ENCODE measurements at regions not wholly inside any gene's neighbourhood (a gene's known extent, or its start where the extent isn't known, plus 50 kb on each side); places are given as distances from the start of the nearest gene placed in this dataset.
A peak's percentile ranks its signal among the peaks of the same experiment; 100 is the strongest.
"Not testable (repeated sequence)": the region's sequence is repeated elsewhere in the genome, so short reads cannot be mapped to it uniquely, and the experiment has no call there.

- not testable (repeated sequence) for H3K27ac Mint-ChIP-seq (ENCODE audit: low read depth)
These were observed 115.6 kb upstream of the FABP2 start for GRCh38 chr4:119437515-119437914.

GRCh38 chr4:119408561-119409224 is 86.8 kb upstream of the FABP2 start:
- not testable (repeated sequence) for H3K36me3 Mint-ChIP-seq (ENCODE audit: insufficient read depth); H3K9me3 Mint-ChIP-seq; DNase-seq (ENCODE audit: low spot score in 2 of 2); H3K27me3 Mint-ChIP-seq; H3K4me3 Mint-ChIP-seq; H3K4me1 Mint-ChIP-seq; ATAC-seq (replicated peaks; ENCODE audit: extremely low read depth, poor library complexity, severe bottlenecking)
- H3K27ac Mint-ChIP-seq (ENCODE audit: low read depth): peak overlapping the region; percentile 76

More at GRCh38 chr4:119437515-119437914, 115.6 kb upstream of the FABP2 start:
- ATAC-seq (replicated peaks; ENCODE audit: extremely low read depth, poor library complexity, severe bottlenecking); H3K4me1 Mint-ChIP-seq; H3K9me3 Mint-ChIP-seq; H3K36me3 Mint-ChIP-seq (ENCODE audit: insufficient read depth); DNase-seq (ENCODE audit: low spot score in 2 of 2); H3K27me3 Mint-ChIP-seq; H3K4me3 Mint-ChIP-seq: not testable (repeated sequence)

GRCh38 chr4:119406721-119407460 is 85.0 kb upstream of the FABP2 start:
- not testable (repeated sequence) for H3K4me1 Mint-ChIP-seq

GRCh38 chr4:119406041-119406440 is 84.1 kb upstream of the FABP2 start:
- ATAC-seq (replicated peaks; ENCODE audit: extremely low read depth, poor library complexity, severe bottlenecking): not testable (repeated sequence)

More at GRCh38 chr4:119406721-119407460, 85.0 kb upstream of the FABP2 start:
- not testable (repeated sequence) for DNase-seq (ENCODE audit: low spot score in 2 of 2); H3K9me3 Mint-ChIP-seq; H3K27ac Mint-ChIP-seq (ENCODE audit: low read depth); H3K27me3 Mint-ChIP-seq; H3K4me3 Mint-ChIP-seq; H3K36me3 Mint-ChIP-seq (ENCODE audit: insufficient read depth); ATAC-seq (replicated peaks; ENCODE audit: extremely low read depth, poor library complexity, severe bottlenecking)

GRCh38 chr4:119402322-119403308 is 80.7 kb upstream of the FABP2 start:
- H3K4me3 Mint-ChIP-seq; H3K27ac Mint-ChIP-seq (ENCODE audit: low read depth); H3K27me3 Mint-ChIP-seq; DNase-seq (ENCODE audit: low spot score in 2 of 2); ATAC-seq (replicated peaks; ENCODE audit: extremely low read depth, poor library complexity, severe bottlenecking); H3K36me3 Mint-ChIP-seq (ENCODE audit: insufficient read depth); H3K4me1 Mint-ChIP-seq; H3K9me3 Mint-ChIP-seq: not testable (repeated sequence)

More at GRCh38 chr4:119406041-119406440, 84.1 kb upstream of the FABP2 start:
- not testable (repeated sequence) for H3K27me3 Mint-ChIP-seq; H3K4me1 Mint-ChIP-seq; H3K9me3 Mint-ChIP-seq; DNase-seq (ENCODE audit: low spot score in 2 of 2); H3K4me3 Mint-ChIP-seq; H3K36me3 Mint-ChIP-seq (ENCODE audit: insufficient read depth); H3K27ac Mint-ChIP-seq (ENCODE audit: low read depth)

GRCh38 chr4:119395701-119396100 is 73.8 kb upstream of the FABP2 start:
- not testable (repeated sequence) for ATAC-seq (replicated peaks; ENCODE audit: extremely low read depth, poor library complexity, severe bottlenecking); H3K4me3 Mint-ChIP-seq; H3K27ac Mint-ChIP-seq (ENCODE audit: low read depth); H3K27me3 Mint-ChIP-seq; H3K4me1 Mint-ChIP-seq; DNase-seq (ENCODE audit: low spot score in 2 of 2); H3K9me3 Mint-ChIP-seq; H3K36me3 Mint-ChIP-seq (ENCODE audit: insufficient read depth)

- ATAC-seq (replicated peaks; ENCODE audit: extremely low read depth, poor library complexity, severe bottlenecking) (no peak), DNase-seq (ENCODE audit: low spot score in 2 of 2) (no peak)
- no peaks in the 10 kb centered on the region for H3K9me3 Mint-ChIP-seq
- H3K27ac Mint-ChIP-seq (ENCODE audit: low read depth): no peak overlapping the region
- H3K4me3 Mint-ChIP-seq: no peak overlapping the region
- H3K27me3 Mint-ChIP-seq: no peaks in the 10 kb centered on the region
- H3K4me1 Mint-ChIP-seq: no peaks in the 10 kb centered on the region
- H3K36me3 Mint-ChIP-seq (ENCODE audit: insufficient read depth): no peaks in the 10 kb centered on the region
These were observed 72.9 kb upstream of the FABP2 start for GRCh38 chr4:119394826-119395225.

- not testable (repeated sequence) for H3K4me1 Mint-ChIP-seq; DNase-seq (ENCODE audit: low spot score in 2 of 2); H3K36me3 Mint-ChIP-seq (ENCODE audit: insufficient read depth); ATAC-seq (replicated peaks; ENCODE audit: extremely low read depth, poor library complexity, severe bottlenecking); H3K4me3 Mint-ChIP-seq; H3K27ac Mint-ChIP-seq (ENCODE audit: low read depth); H3K9me3 Mint-ChIP-seq
- peaks cover 42% of the 10 kb centered on the region for H3K27me3 Mint-ChIP-seq
These were observed 66.9 kb upstream of the FABP2 start for GRCh38 chr4:119388791-119389190.

GRCh38 chr4:119374616-119375015 is 52.7 kb upstream of the FABP2 start:
- peaks cover 14% of the 10 kb centered on the region for H3K4me1 Mint-ChIP-seq
- not testable (repeated sequence) for H3K9me3 Mint-ChIP-seq; H3K36me3 Mint-ChIP-seq (ENCODE audit: insufficient read depth); H3K27ac Mint-ChIP-seq (ENCODE audit: low read depth); H3K4me3 Mint-ChIP-seq; ATAC-seq (replicated peaks; ENCODE audit: extremely low read depth, poor library complexity, severe bottlenecking); H3K27me3 Mint-ChIP-seq; DNase-seq (ENCODE audit: low spot score in 2 of 2)

- not testable (repeated sequence) for H3K27me3 Mint-ChIP-seq; H3K9me3 Mint-ChIP-seq; ATAC-seq (replicated peaks; ENCODE audit: extremely low read depth, poor library complexity, severe bottlenecking); DNase-seq (ENCODE audit: low spot score in 2 of 2); H3K36me3 Mint-ChIP-seq (ENCODE audit: insufficient read depth); H3K4me3 Mint-ChIP-seq; H3K27ac Mint-ChIP-seq (ENCODE audit: low read depth)
- H3K4me1 Mint-ChIP-seq: peaks cover 14% of the 10 kb centered on the region
These were observed 50.6 kb upstream of the FABP2 start for GRCh38 chr4:119372316-119373062.
